Tibial nerve (tissue), 4 donors: ENCODE measurements at regions not wholly inside any gene's neighbourhood (a gene's known extent, or its start where the extent isn't known, plus 50 kb on each side); places are given as distances from the start of the nearest gene placed in this dataset.

Experiments used
- DNase-seq, 2 donors: peaks; one replicate each; pipeline ENCODE4 v3.0.0-alpha.2; 2019; ENCODE audit warnings: low spot score in 2 of 2
- H3K27ac ChIP-seq, 4 donors: fragments of 200-600 bp; sonication (generic) in 3 of 4; one replicate each; pipeline ENCODE4 v1.5.1; 2017 to 2019; ENCODE audit warnings: mild to moderate bottlenecking in 1 of 4
- H3K27me3 ChIP-seq, 2 donors: fragments of 200-600 bp; sonication (generic) in 1 of 2; one replicate each; pipeline versions ENCODE4 v1.5.1 to v1.6.0; 2017 to 2019
- H3K36me3 ChIP-seq, 3 donors: fragments of 200-600 bp; sonication (generic); one replicate each; pipeline ENCODE4 v1.5.1; 2018 to 2019
- H3K4me1 ChIP-seq, 4 donors: fragments of 200-600 bp; sonication (generic) in 3 of 4; one replicate each; pipeline ENCODE4 v1.5.1; 2017 to 2019
- H3K4me3 ChIP-seq, 4 donors: fragments of 200-600 bp; sonication (generic) in 3 of 4; one replicate each; pipeline ENCODE4 v1.5.1; 2017 to 2019; ENCODE audit warnings: mild to moderate bottlenecking in 1 of 4, moderate library complexity in 1 of 4
- H3K9me3 ChIP-seq, 4 donors: fragments of 200-600 bp; sonication (generic) in 3 of 4; one replicate each; pipeline ENCODE4 v1.5.1; 2017 to 2019
- EP300 ChIP-seq, 2 donors: sonication (generic); formaldehyde crosslinking; IDR thresholded peaks; one replicate each; pipeline ENCODE4 v1.6.1; 2017; ENCODE audit warnings: antibody characterized with exemption in 2 of 2, mild to moderate bottlenecking in 1 of 2
- POLR2A ChIP-seq, 2 donors: fragments of 450-650 bp; IDR thresholded peaks; one replicate each; pipeline ENCODE4 v1.6.1; 2017; ENCODE audit warnings: antibody characterized with exemption in 2 of 2, mild to moderate bottlenecking in 2 of 2, moderate library complexity in 2 of 2
- WGBS, 2 donors: methylation state at CpG; one replicate each; pipeline ENCODE4 v1.1.5; 2018; 5-methylcytosine and 5-hydroxymethylcytosine counted together
- TF ChIP-seq, protein P1 (sequence below), 5 experiments: fragments of 200-600 bp in 3 of 5; fragments of 450-650 bp in 2 of 5; sonication (generic) in 3 of 5; IDR thresholded peaks; one replicate each; pipeline ENCODE4 v1.5.1; 2016 to 2019; ENCODE audit warnings: antibody characterized with exemption in 5 of 5, mild to moderate bottlenecking in 3 of 5, moderate library complexity in 2 of 5

DNA sequence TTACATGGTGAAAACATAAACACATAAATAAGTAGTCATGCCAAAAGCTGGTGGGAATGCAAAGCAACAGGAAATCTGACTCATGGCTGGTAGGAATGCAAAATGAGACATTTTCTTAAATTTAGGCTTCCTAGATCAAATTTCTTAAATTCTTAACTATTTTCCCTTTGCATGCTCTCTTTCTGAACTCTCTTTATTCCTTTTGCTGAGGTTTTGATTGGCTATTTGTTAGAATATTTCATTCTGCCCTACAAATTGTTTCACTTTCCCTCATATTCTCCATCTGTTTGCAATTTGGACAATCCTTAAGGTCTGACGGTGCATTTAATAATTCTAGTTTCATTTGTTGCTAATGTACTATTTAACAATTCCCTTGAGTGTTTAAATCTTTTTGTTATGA lies 437.5 kb upstream of the RGS17 start:
- H3K4me1 ChIP-seq, result peaks cover 0 to 7% (median 0%) of the 10 kb centered on the region in 4 donors
- H3K4me3 ChIP-seq, result no peak overlapping the region
- WGBS, 2 donors, result 14 to 25% methylated on average over 1 of the region's 1 CpG
- DNase-seq, result no peak
- no peak overlapping the region for H3K27ac ChIP-seq
- TF ChIP-seq POLR2A (IDR thresholded peaks at IDR 0.05) (no peak), EP300 (IDR thresholded peaks at IDR 0.05) (no peak)
- TF ChIP-seq, protein P1, sequence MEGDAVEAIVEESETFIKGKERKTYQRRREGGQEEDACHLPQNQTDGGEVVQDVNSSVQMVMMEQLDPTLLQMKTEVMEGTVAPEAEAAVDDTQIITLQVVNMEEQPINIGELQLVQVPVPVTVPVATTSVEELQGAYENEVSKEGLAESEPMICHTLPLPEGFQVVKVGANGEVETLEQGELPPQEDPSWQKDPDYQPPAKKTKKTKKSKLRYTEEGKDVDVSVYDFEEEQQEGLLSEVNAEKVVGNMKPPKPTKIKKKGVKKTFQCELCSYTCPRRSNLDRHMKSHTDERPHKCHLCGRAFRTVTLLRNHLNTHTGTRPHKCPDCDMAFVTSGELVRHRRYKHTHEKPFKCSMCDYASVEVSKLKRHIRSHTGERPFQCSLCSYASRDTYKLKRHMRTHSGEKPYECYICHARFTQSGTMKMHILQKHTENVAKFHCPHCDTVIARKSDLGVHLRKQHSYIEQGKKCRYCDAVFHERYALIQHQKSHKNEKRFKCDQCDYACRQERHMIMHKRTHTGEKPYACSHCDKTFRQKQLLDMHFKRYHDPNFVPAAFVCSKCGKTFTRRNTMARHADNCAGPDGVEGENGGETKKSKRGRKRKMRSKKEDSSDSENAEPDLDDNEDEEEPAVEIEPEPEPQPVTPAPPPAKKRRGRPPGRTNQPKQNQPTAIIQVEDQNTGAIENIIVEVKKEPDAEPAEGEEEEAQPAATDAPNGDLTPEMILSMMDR (IDR thresholded peaks at IDR 0.05), result no peak
- no peaks in the 10 kb centered on the region for H3K36me3 ChIP-seq
- H3K9me3 ChIP-seq, result no peaks in the 10 kb centered on the region
- no peaks in the 10 kb centered on the region for H3K27me3 ChIP-seq

DNA sequence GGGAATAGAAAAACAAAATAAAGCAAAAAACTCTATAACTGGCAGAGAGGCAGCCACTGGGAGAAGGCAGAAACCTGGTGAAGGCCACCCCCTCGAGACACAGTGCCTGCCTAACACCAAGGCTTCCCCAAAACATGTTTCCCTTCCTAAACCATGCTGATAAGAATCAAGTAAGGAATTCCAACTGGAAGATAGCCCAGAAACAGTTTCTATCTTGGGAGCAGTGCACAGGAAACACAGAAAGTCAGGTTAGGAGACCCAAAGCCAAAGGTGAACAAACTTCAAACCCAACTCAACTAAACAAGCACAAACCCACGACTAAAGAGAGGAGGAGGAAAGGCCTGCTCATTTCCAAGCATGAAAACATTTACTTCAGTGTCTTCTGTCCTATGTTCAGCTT lies 433.7 kb upstream of the RGS17 start:
- no peaks in the 10 kb centered on the region for H3K36me3 ChIP-seq
- DNase-seq, result no peak
- H3K27ac ChIP-seq, result no peak overlapping the region
- H3K4me3 ChIP-seq, result no peak overlapping the region
- no peaks in the 10 kb centered on the region for H3K27me3 ChIP-seq
- no peaks in the 10 kb centered on the region for H3K9me3 ChIP-seq
- peaks cover 0 to 7% (median 0%) of the 10 kb centered on the region in 4 donors for H3K4me1 ChIP-seq
- TF ChIP-seq POLR2A (IDR thresholded peaks at IDR 0.05) (no peak), EP300 (IDR thresholded peaks at IDR 0.05) (no peak)
- TF ChIP-seq, protein P1 (IDR thresholded peaks at IDR 0.05), result no peak
- 34 to 47% methylated on average over 2 of the region's 2 CpGs for WGBS, 2 donors

DNA sequence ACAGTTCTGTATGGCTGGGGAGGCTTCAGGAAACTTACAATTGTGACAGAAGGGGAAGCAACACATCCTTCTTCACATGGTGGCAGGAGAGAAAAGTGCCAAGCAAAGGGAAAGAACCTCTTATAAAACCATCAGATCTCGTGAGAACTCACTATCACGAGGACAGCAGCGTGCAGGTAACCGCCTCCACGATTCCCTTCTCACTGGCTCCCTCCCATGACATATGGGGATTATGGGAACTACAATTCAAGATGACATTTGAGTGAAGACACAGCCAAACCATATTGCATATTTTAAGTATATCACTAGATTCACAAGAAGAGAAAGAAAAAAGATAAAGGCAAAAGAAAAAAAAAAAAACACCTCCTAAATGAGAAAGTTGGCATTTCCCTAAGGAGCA lies 431.9 kb upstream of the RGS17 start:
- no peak for DNase-seq
- Histone ChIP-seq H3K36me3 (no peaks in the 10 kb centered on the region), H3K27ac (no peak overlapping the region), H3K4me1 (no peaks in the 10 kb centered on the region), H3K4me3 (no peak overlapping the region), H3K9me3 (no peaks in the 10 kb centered on the region), H3K27me3 (no peaks in the 10 kb centered on the region)
- TF ChIP-seq, protein P1 (IDR thresholded peaks at IDR 0.05), result no peak
- no peak for TF ChIP-seq EP300 (IDR thresholded peaks at IDR 0.05)
- TF ChIP-seq POLR2A (IDR thresholded peaks at IDR 0.05), result no peak
- WGBS, 2 donors, result 89 to 94% methylated on average over 5 of the region's 5 CpGs

DNA sequence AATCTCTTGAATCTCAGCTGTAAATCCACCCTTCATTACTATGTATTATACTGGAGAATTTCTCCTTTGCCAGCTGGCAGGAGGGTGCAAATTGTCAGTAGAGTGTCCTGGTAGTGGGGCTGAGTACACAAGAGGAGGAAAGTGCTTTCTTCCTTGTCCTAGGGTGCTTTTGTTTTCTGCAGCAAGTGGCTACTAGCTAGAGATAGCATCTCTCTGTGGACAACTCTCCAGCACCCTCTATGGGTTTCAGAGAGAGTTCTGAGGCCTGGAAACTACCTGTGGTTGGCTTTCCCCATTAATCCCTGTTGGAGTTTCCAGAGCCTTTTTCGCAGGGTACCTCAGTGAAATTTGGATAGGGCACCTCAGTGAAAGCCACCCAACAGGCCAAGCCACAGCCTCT lies 422.5 kb upstream of the RGS17 start:
- Histone ChIP-seq H3K27me3 (no peaks in the 10 kb centered on the region), H3K36me3 (no peaks in the 10 kb centered on the region), H3K4me3 (no peak overlapping the region), H3K4me1 (no peaks in the 10 kb centered on the region), H3K9me3 (no peaks in the 10 kb centered on the region), H3K27ac (no peak overlapping the region)
- 84 to 88% methylated on average over 1 of the region's 1 CpG for WGBS, 2 donors
- TF ChIP-seq POLR2A (IDR thresholded peaks at IDR 0.05), result no peak
- TF ChIP-seq, protein P1 (IDR thresholded peaks at IDR 0.05), result no peak
- no peak for TF ChIP-seq EP300 (IDR thresholded peaks at IDR 0.05)
- DNase-seq, result no peak

DNA sequence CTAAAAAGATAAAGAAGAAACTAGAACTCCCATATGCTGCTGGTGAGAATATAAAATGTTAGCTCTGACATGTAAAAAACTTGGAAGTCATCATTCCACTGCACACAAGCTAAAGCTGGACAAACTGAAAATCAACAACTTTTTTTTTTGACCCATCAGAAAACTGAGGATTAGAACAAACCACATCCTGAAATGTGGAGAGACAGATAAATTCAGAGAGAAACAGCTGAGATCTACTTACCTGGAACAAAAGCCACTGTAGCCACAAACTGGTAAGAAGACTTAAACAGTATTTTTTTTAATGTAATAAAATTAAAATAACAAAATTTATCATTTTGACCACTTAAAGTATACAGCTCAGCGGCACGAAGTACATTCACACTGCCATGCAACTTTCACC lies 408.5 kb upstream of the RGS17 start:
- Histone ChIP-seq H3K27me3 (no peaks in the 10 kb centered on the region), H3K36me3 (no peaks in the 10 kb centered on the region), H3K4me1 (no peaks in the 10 kb centered on the region), H3K27ac (no peak overlapping the region), H3K9me3 (no peaks in the 10 kb centered on the region), H3K4me3 (no peak overlapping the region)
- WGBS, 2 donors, result 88 to 91% methylated on average over 2 of the region's 2 CpGs
- TF ChIP-seq, protein P1 (IDR thresholded peaks at IDR 0.05), result no peak
- TF ChIP-seq EP300 (IDR thresholded peaks at IDR 0.05) (no peak), POLR2A (IDR thresholded peaks at IDR 0.05) (no peak)
- DNase-seq, result no peak
